ENCODE measurements at regions not wholly inside any gene's neighbourhood (a gene's known extent, or its start where the extent isn't known, plus 50 kb on each side); places are given as distances from the start of the nearest gene placed in this dataset.

DNA sequence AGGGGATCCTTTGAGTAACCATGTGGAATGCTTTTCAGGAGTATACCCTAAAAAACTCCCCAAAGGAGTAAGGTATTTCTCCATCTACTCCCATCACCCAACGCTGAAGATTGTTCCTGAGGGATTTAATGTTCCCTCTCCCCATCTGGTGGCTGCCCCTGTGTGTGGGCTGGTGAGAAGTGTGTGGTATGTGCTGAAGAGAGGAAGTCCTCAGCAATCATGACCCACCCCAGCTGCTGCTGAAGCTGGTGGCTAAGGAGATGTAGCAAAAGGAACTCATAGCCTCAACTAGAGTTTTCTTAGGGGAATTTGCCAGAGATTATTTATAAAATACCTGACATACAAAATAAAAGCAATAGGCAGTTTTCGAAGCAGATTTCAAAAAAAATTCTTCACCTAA is 114.3 kb upstream of the JAG1 start:
- Mint-ChIP-seq H3K4me1 (no peaks in the 10 kb centered on the region), H3K27ac (no peak overlapping the region), H3K27me3 (peaks cover 3% of the 10 kb centered on the region), H3K4me3 (no peak overlapping the region), H3K9me3 (peaks cover 0 to 14% of the 10 kb centered on the region in 2 donors)
- DNase-seq, result no peak
- no peak for ATAC-seq

DNA sequence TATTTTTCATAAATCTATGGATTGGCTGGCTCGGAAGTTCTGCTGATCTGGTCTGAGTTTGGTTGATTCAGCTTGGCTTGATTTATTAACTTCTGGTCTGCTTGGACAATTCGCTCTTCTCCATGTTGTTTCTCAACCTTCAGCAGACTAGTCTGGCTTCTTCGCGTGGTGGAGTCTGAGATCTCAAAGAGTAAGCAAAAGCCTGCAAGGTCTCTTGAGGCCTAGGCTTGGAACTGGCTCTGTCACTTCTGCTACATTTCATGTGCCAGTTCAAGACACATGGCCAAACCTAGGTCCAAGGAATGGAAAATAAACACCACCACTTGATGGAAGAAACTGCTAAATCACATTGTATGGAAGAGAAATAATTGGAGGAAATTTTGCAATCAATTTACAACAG is 115.1 kb upstream of the JAG1 start:
- Mint-ChIP-seq H3K27me3 (no peaks in the 10 kb centered on the region), H3K9me3 (peaks cover 0 to 14% of the 10 kb centered on the region in 2 donors), H3K4me3 (no peak overlapping the region), H3K4me1 (no peaks in the 10 kb centered on the region), H3K27ac (no peak overlapping the region)
- ATAC-seq (no peak), DNase-seq (no peak)

DNA sequence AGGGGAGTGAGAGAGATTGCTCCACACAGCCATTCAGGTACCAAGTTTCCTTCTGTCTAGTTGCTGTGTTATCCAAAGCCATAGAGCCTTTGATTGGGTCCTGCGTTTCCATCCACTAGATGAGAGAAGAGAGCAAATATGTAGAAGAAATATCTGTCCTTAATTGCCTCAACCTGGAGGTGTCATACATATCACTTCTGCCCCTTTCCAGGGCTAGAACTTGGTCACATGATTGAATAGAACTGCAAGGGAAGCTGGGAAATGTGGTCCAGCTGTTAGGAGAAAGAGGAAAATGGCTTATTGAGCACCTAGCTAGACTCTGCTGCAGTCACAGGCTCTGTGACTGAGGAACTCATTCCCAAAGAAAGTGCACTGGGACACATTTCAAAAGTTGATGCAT is 115.6 kb upstream of the JAG1 start:
- Mint-ChIP-seq H3K4me3 (no peak overlapping the region), H3K27me3 (no peaks in the 10 kb centered on the region), H3K27ac (no peak overlapping the region), H3K4me1 (no peaks in the 10 kb centered on the region), H3K9me3 (peaks cover 0 to 14% of the 10 kb centered on the region in 2 donors)
- DNase-seq (no peak), ATAC-seq (no peak)

DNA sequence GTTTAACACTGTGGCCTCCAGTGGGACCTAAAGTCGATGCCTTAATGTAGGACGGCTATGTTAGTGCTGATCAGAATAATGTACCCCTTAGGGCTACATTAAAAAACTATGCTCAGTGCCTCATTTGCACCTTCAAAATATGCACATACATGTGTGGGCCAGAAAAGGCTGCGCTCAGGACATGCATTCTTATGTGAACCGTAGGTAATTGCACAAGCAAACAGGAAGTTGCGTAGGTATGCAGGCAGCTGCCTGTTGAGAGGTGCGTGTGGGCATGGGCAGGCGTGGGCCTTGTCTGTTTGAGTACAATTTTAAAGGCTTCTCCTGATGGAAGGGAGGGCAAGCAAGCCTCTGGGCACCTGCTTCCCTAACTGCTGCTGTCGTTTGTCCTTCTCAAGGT is 116.2 kb upstream of the JAG1 start:
- no peaks in the 10 kb centered on the region for H3K4me1 Mint-ChIP-seq
- no peak overlapping the region for H3K4me3 Mint-ChIP-seq
- H3K27ac Mint-ChIP-seq, result no peak overlapping the region
- peaks cover 0 to 14% of the 10 kb centered on the region in 2 donors for H3K9me3 Mint-ChIP-seq
- DNase-seq, result no peak
- no peaks in the 10 kb centered on the region for H3K27me3 Mint-ChIP-seq
- no peak for ATAC-seq

DNA sequence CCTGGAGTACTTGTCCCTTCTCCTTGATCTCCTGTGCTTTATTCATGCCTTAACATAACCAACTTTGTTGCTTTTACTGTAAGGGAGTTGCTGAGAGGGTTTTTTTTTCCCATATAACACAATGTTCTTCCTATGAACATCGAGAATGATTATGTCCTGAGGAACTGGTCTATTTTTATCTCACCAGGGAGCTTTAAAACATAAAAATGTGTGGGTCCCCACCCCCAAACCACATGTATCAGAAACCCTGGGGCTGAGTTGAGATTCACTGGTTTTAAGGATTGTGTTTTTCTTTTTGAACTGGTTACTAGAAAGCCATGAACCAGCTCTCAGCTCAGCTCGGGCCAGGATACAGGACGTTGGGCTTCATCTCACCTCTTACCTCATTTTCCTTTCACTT is 118.5 kb upstream of the JAG1 start:
- Mint-ChIP-seq H3K9me3 (peaks cover 0 to 9% of the 10 kb centered on the region in 2 donors), H3K27me3 (no peaks in the 10 kb centered on the region), H3K27ac (no peak overlapping the region), H3K4me1 (no peaks in the 10 kb centered on the region), H3K4me3 (no peak overlapping the region)
- no peak for DNase-seq
- no peak for ATAC-seq

DNA sequence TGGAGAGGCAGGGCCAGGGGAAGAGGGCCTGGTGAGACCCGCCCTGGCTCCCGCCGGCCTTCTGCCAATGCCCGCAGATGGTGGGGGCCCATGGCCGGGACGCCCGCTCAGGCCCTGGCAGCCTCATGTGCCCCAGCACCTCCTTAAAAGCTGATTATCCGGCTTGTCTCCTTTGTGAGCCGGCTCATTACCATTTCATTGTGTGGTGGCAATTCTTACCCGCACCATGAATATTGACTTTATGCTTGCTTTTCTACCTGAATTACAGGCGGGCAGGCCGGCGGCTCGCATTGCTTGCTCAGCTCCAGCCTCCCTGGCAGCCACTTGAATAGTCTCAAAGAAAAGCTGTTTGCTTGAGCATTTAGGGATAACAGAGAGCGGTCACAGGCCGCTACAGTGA is 120.0 kb upstream of the JAG1 start:
- no peak overlapping the region for H3K4me3 Mint-ChIP-seq
- no peak for DNase-seq

DNA sequence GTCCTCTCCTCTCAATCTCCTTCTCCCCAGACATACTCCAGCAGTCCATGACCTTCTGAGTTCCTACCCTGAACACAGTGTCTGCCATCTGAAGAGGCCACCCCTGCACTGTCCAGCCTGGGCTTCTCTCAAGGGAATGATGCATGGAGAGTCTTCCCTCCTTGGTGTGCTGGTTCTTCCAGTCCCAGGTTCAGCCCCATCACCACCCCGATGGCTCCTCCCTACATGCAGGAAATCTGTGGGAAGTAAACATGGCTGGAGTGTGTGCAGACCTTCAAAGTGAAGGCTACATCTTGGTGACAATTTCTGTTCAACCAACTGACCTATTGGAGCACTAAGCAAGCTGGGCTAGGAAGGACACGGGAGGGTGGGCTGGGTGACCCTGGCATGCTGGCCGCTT is 121.0 kb upstream of the JAG1 start:
- ATAC-seq, result no peak
- Mint-ChIP-seq H3K27ac (no peak overlapping the region), H3K4me1 (no peaks in the 10 kb centered on the region), H3K4me3 (no peak overlapping the region), H3K27me3 (no peaks in the 10 kb centered on the region), H3K9me3 (no peaks in the 10 kb centered on the region)
- no peak for DNase-seq

More for the DNA sequence above, 120.0 kb upstream of the JAG1 start:
- H3K9me3 Mint-ChIP-seq, result no peaks in the 10 kb centered on the region
- no peak for ATAC-seq
- no peaks in the 10 kb centered on the region for H3K27me3 Mint-ChIP-seq
- no peak overlapping the region for H3K27ac Mint-ChIP-seq
- H3K4me1 Mint-ChIP-seq, result no peaks in the 10 kb centered on the region

DNA sequence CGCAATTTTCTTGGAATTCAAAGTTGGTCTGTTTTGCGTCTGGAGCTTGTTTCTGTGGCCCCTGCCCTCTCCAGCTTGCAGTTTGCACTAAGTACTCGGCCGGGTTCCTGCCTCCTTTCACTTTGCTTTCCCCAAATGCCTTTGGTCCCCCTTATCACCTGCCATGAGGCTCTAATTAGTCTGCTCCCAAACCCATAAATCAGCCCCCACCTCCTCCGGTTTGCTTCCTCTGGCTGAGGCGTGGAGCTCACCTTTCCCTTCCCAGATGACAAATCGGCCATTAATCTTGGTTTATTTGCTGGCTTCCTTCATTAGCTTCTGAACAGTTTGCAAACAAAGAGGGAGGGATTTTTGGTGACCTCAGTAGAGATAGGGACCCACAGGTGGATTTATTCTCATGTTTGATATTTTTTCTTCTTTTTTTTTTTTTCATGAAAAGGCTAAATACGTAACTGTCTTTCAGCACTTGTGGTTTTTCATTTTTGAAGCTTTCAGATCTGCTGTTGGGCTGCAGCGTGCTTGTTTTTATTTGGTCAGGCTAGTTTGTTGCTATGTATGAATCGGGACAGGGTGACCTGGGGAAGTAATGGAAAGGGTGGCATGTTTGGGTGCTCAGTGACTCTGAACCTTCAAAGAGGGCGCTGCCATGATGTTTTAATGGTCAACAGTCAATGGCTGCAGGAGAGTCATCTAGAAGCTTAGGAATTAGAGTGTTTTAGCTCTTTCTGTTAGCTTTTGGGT is 121.7 kb upstream of the JAG1 start:
- Mint-ChIP-seq H3K4me3 (no peak overlapping the region), H3K9me3 (no peaks in the 10 kb centered on the region), H3K4me1 (no peaks in the 10 kb centered on the region), H3K27me3 (no peaks in the 10 kb centered on the region), H3K27ac (no peak overlapping the region)
- ATAC-seq (no peak), DNase-seq (no peak)

DNA sequence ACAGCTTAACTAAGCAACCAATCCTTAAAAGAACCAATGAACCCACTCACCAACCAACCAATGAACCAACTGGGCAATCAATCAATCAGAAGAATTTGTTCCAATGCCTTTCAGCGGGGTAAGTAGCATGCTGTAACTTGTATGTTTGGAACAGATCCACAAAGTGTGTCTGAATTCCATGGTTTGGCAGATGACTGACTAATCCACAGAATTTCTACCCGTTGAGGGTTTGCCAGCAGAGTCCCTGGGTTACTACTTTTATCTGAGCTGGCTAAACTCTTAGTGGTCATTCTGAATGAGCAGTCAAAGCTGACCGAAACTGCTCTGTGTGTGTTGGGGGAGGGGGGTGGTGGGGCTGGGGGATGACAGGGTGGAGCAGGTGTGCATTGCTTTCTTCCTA is 125.0 kb upstream of the JAG1 start:
- H3K4me1 Mint-ChIP-seq, result no peaks in the 10 kb centered on the region
- DNase-seq, result no peak
- ATAC-seq, result no peak
- no peaks in the 10 kb centered on the region for H3K27me3 Mint-ChIP-seq
- no peak overlapping the region for H3K27ac Mint-ChIP-seq
- H3K4me3 Mint-ChIP-seq, result no peak overlapping the region
- no peaks in the 10 kb centered on the region for H3K9me3 Mint-ChIP-seq

DNA sequence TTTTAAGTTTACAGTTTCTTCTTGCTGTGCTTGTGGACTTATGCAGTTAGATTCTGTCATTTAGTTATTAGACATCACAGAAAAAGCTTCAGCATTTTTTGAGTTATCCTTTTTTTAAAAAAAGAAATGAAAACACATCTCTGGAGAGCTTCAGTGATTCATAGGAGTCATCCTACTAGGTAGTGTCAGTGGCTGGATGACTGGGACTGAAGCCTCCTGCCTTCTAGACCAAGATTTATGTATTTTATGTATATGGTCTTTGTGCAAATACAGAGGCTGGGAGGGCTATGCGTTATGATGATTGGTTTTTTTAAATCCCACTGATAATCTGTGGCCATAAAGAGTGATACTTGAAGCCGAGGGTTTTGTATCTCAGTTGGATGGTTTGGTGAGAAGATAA is 125.9 kb upstream of the JAG1 start:
- Mint-ChIP-seq H3K9me3 (no peaks in the 10 kb centered on the region), H3K27ac (no peak overlapping the region), H3K4me1 (no peaks in the 10 kb centered on the region), H3K4me3 (no peak overlapping the region), H3K27me3 (no peaks in the 10 kb centered on the region)
- DNase-seq, result no peak
- ATAC-seq, result no peak

DNA sequence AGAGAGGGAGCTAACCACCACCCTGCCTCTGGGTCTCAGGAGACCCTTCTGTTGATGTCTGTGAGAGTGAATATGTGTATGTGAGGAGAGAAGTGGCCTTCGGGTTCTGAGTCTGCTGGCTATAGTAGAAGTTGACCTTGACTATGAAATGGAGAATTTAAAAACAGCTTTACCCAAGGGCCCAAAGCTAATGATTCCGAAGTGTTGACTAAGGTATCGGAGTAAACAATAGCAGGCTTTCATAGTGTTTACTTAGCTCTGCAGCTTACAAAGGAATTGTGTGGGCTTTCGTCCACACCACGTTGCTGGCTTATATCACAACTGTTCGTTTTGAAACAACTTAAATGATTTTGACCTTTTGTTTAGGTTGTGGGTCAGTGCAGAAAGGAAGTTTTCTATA is 126.5 kb upstream of the JAG1 start:
- no peak overlapping the region for H3K27ac Mint-ChIP-seq
- DNase-seq, result no peak
- H3K4me1 Mint-ChIP-seq, result no peaks in the 10 kb centered on the region
- no peaks in the 10 kb centered on the region for H3K27me3 Mint-ChIP-seq
- H3K9me3 Mint-ChIP-seq, result no peaks in the 10 kb centered on the region
- H3K4me3 Mint-ChIP-seq, result no peak overlapping the region
- ATAC-seq, result no peak

DNA sequence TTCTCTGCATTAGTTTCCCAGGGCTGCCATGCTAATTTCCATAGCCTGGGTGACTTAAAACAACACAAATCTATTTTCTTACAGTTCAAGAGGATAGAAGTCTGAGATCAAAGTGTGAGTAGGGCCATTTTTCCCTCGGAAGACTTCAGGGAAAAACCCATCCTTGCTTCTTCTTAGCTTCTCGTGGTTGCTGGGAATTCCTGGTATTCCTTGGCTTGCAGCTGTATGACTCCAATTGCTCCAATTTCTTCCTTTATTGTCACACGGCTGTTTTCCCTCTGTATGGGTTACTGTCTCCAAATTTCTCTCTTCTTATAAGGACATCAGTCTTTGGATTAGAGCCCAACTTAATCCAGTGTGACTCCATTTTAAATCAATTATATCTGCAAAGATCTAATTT is 128.4 kb upstream of the JAG1 start:
- ATAC-seq, result no peak
- no peaks in the 10 kb centered on the region for H3K27me3 Mint-ChIP-seq
- no peak overlapping the region for H3K27ac Mint-ChIP-seq
- no peaks in the 10 kb centered on the region for H3K4me1 Mint-ChIP-seq
- no peak for DNase-seq
- no peak overlapping the region for H3K4me3 Mint-ChIP-seq
- H3K9me3 Mint-ChIP-seq, result no peaks in the 10 kb centered on the region

DNA sequence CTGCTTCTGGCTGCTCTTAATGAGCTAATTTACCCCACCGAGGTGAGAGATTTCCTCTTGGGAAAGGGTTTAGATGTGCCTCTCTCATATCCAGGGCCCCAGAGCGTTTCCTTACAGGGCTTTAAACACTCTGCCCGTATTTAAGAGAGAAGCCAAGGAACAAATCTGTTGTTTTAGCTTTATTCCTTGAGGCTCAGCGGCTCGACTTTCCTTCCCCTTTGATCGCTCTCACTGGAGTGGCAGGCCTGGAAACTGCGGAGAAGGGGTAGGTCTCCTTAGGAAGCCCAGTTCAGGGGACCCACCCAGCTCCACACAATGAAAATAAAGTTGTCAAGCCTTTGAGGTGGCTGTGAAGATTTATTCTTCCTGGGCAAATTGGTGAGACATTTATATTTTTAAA is 132.0 kb upstream of the JAG1 start:
- Mint-ChIP-seq H3K9me3 (peaks cover 0 to 8% of the 10 kb centered on the region in 2 donors), H3K4me1 (no peaks in the 10 kb centered on the region), H3K27me3 (peaks cover 8% of the 10 kb centered on the region), H3K4me3 (no peak overlapping the region), H3K27ac (no peak overlapping the region)
- ATAC-seq (no peak), DNase-seq (no peak)

DNA sequence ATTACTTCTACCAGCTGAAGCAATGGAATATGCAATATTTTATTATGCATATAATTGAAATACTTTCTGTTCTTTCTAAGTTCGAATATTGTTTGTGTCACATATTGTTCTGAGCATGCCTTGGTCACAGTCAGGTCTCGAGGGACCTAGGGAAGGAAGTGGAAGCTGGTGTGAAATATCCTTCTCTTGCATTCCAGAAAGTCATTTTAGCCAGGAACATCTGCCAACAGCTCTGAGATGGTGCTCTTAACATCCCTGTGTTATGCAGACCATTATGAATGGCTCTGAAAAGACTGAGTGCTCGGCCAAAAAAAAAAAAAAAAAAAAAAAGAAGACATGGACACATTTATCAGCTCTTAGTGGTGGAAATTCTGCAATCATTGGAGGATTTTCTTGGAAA is 132.7 kb upstream of the JAG1 start:
- DNase-seq (no peak), ATAC-seq (no peak)
- H3K4me3 Mint-ChIP-seq, result no peak overlapping the region
- no peaks in the 10 kb centered on the region for H3K4me1 Mint-ChIP-seq
- H3K27me3 Mint-ChIP-seq, result peaks cover 8% of the 10 kb centered on the region
- peaks cover 0 to 8% of the 10 kb centered on the region in 2 donors for H3K9me3 Mint-ChIP-seq
- no peak overlapping the region for H3K27ac Mint-ChIP-seq

DNA sequence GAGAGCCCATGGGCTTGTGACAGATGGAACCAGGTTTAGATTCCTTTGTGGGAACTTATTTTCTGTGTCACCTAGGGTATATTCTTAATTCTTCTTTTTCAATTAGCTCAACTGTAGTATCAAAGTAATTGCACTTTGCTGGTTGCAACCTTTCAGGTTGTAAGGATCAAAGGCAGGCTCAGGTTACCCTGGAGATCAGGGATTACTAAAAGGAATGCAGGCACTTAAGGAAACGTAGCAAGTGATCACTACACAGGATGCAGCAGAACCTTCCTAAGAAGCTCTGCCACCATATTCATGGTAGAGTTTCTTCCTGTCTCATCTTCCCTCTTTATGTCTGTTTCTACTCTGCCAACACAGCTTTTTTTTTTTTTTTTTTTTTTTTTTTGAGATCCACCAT is 133.2 kb upstream of the JAG1 start:
- H3K4me3 Mint-ChIP-seq, result no peak overlapping the region
- peaks cover 8% of the 10 kb centered on the region for H3K27me3 Mint-ChIP-seq
- ATAC-seq, result no peak
- H3K9me3 Mint-ChIP-seq, result peaks cover 0 to 8% of the 10 kb centered on the region in 2 donors
- no peak overlapping the region for H3K27ac Mint-ChIP-seq
- no peaks in the 10 kb centered on the region for H3K4me1 Mint-ChIP-seq
- no peak for DNase-seq

DNA sequence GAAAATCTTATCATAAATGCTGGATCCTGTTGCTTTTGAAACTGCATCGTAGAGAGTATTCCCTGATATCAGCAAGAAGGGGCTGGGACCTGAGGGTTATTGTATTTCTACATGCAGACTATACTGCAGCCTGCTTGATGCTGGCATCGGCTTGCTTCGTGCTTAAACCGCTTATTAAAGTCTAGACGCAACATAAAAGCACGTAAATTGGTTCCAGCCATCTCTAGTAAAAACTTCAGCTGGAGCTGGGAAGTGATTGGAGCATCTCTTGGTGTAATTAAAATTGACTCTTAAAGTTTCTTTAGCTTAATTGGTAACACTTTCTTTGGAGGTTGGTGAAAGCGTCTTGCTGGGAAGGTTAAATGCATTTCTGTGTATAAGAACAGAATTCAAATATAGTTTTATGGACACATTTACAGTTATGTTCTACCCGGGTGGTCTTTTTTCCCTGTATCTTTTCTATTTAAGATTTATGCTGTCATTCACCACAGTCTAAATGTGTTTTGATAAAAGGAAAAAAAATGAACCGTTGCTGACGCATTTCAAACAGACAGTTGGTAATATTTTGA is 139.0 kb upstream of the JAG1 start:
- no peak overlapping the region for H3K4me3 Mint-ChIP-seq
- H3K27ac Mint-ChIP-seq, result no peak overlapping the region
- H3K4me1 Mint-ChIP-seq, result no peaks in the 10 kb centered on the region
- H3K27me3 Mint-ChIP-seq, result peaks cover 8% of the 10 kb centered on the region
- ATAC-seq (no peak), DNase-seq (no peak)
- peaks cover 0 to 8% of the 10 kb centered on the region in 2 donors for H3K9me3 Mint-ChIP-seq

DNA sequence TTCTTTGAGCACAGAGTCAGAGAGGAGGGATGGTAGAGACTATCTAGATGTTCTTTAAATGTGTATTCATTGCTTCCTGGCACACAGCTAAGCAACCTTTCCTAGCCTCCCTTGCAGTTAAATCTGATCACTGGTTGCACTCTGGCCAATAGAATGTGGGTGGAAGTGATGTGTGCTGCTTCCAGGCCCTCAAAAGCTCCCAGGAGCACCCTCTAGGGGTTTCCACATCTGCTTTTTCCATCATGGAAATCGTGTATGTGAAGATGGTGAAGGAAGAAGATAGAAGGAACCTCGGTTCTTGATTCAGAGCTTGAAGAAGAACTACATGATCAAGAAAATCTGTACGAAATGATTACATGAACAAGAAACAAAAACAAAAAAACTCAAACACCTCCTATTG is 149.8 kb upstream of the JAG1 start:
- Mint-ChIP-seq H3K27ac (no peak overlapping the region), H3K4me1 (no peaks in the 10 kb centered on the region), H3K27me3 (no peaks in the 10 kb centered on the region), H3K4me3 (no peak overlapping the region), H3K9me3 (peaks cover 10 to 12% of the 10 kb centered on the region in 2 donors)
- ATAC-seq, result no peak
- DNase-seq, result no peak

Data from stimulated activated naive CD8-positive, alpha-beta T cell treated with anti-CD3 and anti-CD28 coated beads, Interleukin-15, amount 100 ng/mL, for 72 hours (primary cell).